SK-N-SH treated with all-trans-retinoic acid at 6 μM for 48 hours (cell line): ENCODE measurements at regions not wholly inside any gene's neighbourhood (a gene's known extent, or its start where the extent isn't known, plus 50 kb on each side); places are given as distances from the start of the nearest gene placed in this dataset.

Source experiments
- ATAC-seq: fragments of 200-7000 bp; cut with Tn5 transposase; 3 replicates; pipeline ENCODE4 v1.9.1; 2020; ENCODE audit warnings: mild to moderate bottlenecking, moderate library complexity
- ARNTL ChIP-seq: fragments of 450-650 bp; formaldehyde crosslinking; IDR thresholded peaks from 2 replicates; pipeline ENCODE4 v1.5.0; 2020; ENCODE audit warnings: low read depth, mild to moderate bottlenecking, moderate library complexity, borderline replicate concordance
- BACH2 ChIP-seq: fragments of 250-450 bp; sonication (Bioruptor Pico); IDR thresholded peaks from 2 replicates; pipeline ENCODE4 v1.9.0; 2021; ENCODE audit warnings: mild to moderate bottlenecking, borderline replicate concordance
- CREB5 ChIP-seq: fragments of 250-450 bp; sonication (Bioruptor Pico); IDR thresholded peaks from 2 replicates; pipeline ENCODE4 v1.5.1; 2020; ENCODE audit warnings: low read depth, mild to moderate bottlenecking, moderate library complexity
- CSDC2 ChIP-seq: fragments of 250-450 bp; sonication (Bioruptor Pico); IDR thresholded peaks from 2 replicates; pipeline ENCODE4 v1.5.0; 2020; ENCODE audit warnings: mild to moderate bottlenecking, moderate library complexity
- ESRRG ChIP-seq: fragments of 250-450 bp; sonication (Bioruptor Pico); IDR thresholded peaks from 2 replicates; pipeline ENCODE4 v1.6.1; 2021; ENCODE audit warnings: mild to moderate bottlenecking
- GLIS3 ChIP-seq: fragments of 250-450 bp; sonication (Bioruptor Pico); IDR thresholded peaks from 2 replicates; pipeline ENCODE4 v1.5.0; 2020; ENCODE audit warnings: mild to moderate bottlenecking, moderate library complexity
- ISL1 ChIP-seq: fragments of 250-450 bp; sonication (Bioruptor Pico); IDR thresholded peaks from 2 replicates; pipeline ENCODE4 v2.1.2; 2022; ENCODE audit warnings: mild to moderate bottlenecking, moderate library complexity
- OSR1 ChIP-seq: fragments of 250-450 bp; sonication (Bioruptor Pico); IDR thresholded peaks from 2 replicates; pipeline ENCODE4 v1.8.0; 2022; ENCODE audit warnings: moderate library complexity, mild to moderate bottlenecking, inconsistent platforms
- PATZ1 ChIP-seq: fragments of 250-450 bp; sonication (Bioruptor Pico); IDR thresholded peaks from 2 replicates; pipeline ENCODE4 v1.8.0; 2020; ENCODE audit warnings: mild to moderate bottlenecking, moderate library complexity, borderline replicate concordance
- PPARA ChIP-seq: fragments of 250-450 bp; sonication (Bioruptor Pico); IDR thresholded peaks from 2 replicates; pipeline ENCODE4 v1.5.0; 2020; ENCODE audit warnings: mild to moderate bottlenecking, borderline replicate concordance
- RARB ChIP-seq: fragments of 250-450 bp; sonication (Bioruptor Pico); IDR thresholded peaks from 2 replicates; pipeline ENCODE4 v1.8.0; 2021; ENCODE audit warnings: mild to moderate bottlenecking, moderate library complexity
- SNAI2 ChIP-seq: fragments of 250-450 bp; sonication (Bioruptor Pico); IDR thresholded peaks from 2 replicates; pipeline ENCODE4 v1.5.0; 2020; ENCODE audit warnings: mild to moderate bottlenecking, moderate library complexity
- TCF4 ChIP-seq: fragments of 250-450 bp; sonication (Bioruptor Pico); IDR thresholded peaks from 2 replicates; pipeline ENCODE4 v1.8.0; 2021; ENCODE audit warnings: mild to moderate bottlenecking, moderate library complexity, borderline replicate concordance
- TOX ChIP-seq: fragments of 250-450 bp; sonication (Bioruptor Pico); IDR thresholded peaks from 2 replicates; pipeline ENCODE4 v1.8.0; 2021; ENCODE audit warnings: mild to moderate bottlenecking, moderate library complexity, borderline replicate concordance
- ZC3H10 ChIP-seq: fragments of 250-450 bp; sonication (Bioruptor Pico); IDR thresholded peaks from 2 replicates; pipeline ENCODE4 v1.5.1; 2021; ENCODE audit warnings: mild to moderate bottlenecking, moderate library complexity
- ZFP3 ChIP-seq: fragments of 250-450 bp; sonication (Bioruptor Pico); IDR thresholded peaks from 2 replicates; pipeline ENCODE4 v1.5.0; 2020; ENCODE audit warnings: mild to moderate bottlenecking, moderate library complexity
- ZFP30 ChIP-seq: fragments of 450-650 bp; formaldehyde crosslinking; IDR thresholded peaks from 2 replicates; pipeline ENCODE4 v1.5.0; 2022; ENCODE audit warnings: mild to moderate bottlenecking, moderate library complexity
- ZNF565 ChIP-seq: fragments of 450-650 bp; formaldehyde crosslinking; conservative IDR thresholded peaks from 2 replicates; pipeline ENCODE4 v1.5.0; 2020; ENCODE audit warnings: low read depth, mild to moderate bottlenecking, moderate library complexity
- ZNF70 ChIP-seq: fragments of 450-650 bp; formaldehyde crosslinking; IDR thresholded peaks from 2 replicates; pipeline ENCODE4 v1.5.0; 2020; ENCODE audit warnings: mild to moderate bottlenecking, moderate library complexity
- ZNF8 ChIP-seq: fragments of 450-650 bp; formaldehyde crosslinking; IDR thresholded peaks from 2 replicates; pipeline ENCODE4 v1.5.0; 2020; ENCODE audit warnings: mild to moderate bottlenecking, moderate library complexity

- no peak for TF ChIP-seq PATZ1 (CRISPR knock-in tag)
- TF ChIP-seq ZNF70 (CRISPR knock-in tag) = no peak
- TF ChIP-seq ZNF8 (CRISPR knock-in tag) = no peak
Measured at GRCh38 chr3:15976524-15976923, 178.7 kb upstream of the ANKRD28 start (continued).

GRCh38 chr3:15977090-15977489, 179.3 kb upstream of the ANKRD28 start:
- no peak for TF ChIP-seq BACH2 (CRISPR knock-in tag)
- TF ChIP-seq ZFP30 (CRISPR knock-in tag) = no peak
- TF ChIP-seq GLIS3 = no peak
- peak; percentile 34 for ATAC-seq

- ATAC-seq = no peak
- TF ChIP-seq TOX (CRISPR knock-in tag) = no peak
- no peak for TF ChIP-seq ISL1 (CRISPR knock-in tag)
Measured at GRCh38 chr3:15977598-15978232, 179.9 kb upstream of the ANKRD28 start.

GRCh38 chr3:15978801-15979200, 181.0 kb upstream of the ANKRD28 start:
- no peak for TF ChIP-seq ZNF565 (CRISPR knock-in tag)
- no peak for TF ChIP-seq ZNF8 (CRISPR knock-in tag)
- no peak for TF ChIP-seq ZNF70 (CRISPR knock-in tag)
- no peak for TF ChIP-seq TCF4 (CRISPR knock-in tag)
- no peak for TF ChIP-seq OSR1
- TF ChIP-seq TOX (CRISPR knock-in tag) = no peak
- TF ChIP-seq ZC3H10 (CRISPR knock-in tag) = no peak
- no peak for TF ChIP-seq GLIS3
- TF ChIP-seq RARB (CRISPR knock-in tag) = no peak
- TF ChIP-seq ZFP30 (CRISPR knock-in tag) = no peak
- no peak for TF ChIP-seq CREB5 (CRISPR knock-in tag)

GRCh38 chr3:15979495-15979894, 181.7 kb upstream of the ANKRD28 start:
- TF ChIP-seq GLIS3 (no peak), ARNTL (CRISPR knock-in tag) (no peak), ZFP3 (CRISPR knock-in tag) (no peak), RARB (CRISPR knock-in tag) (no peak), CSDC2 (CRISPR knock-in tag) (no peak), ESRRG (CRISPR knock-in tag) (no peak), PPARA (CRISPR knock-in tag) (no peak), CREB5 (CRISPR knock-in tag) (no peak), BACH2 (CRISPR knock-in tag) (no peak), ZC3H10 (CRISPR knock-in tag) (no peak)
- no peak for ATAC-seq

More at GRCh38 chr3:15978801-15979200, 181.0 kb upstream of the ANKRD28 start:
- ATAC-seq = no peak

- TF ChIP-seq ZFP30 (CRISPR knock-in tag) = no peak
- TF ChIP-seq, all 23 proteins: peak for 0
- ATAC-seq = no peak
Measured at GRCh38 chr3:15979900-15980299, 182.1 kb upstream of the ANKRD28 start.

GRCh38 chr3:15982243-15982642, 184.5 kb upstream of the ANKRD28 start:
- TF ChIP-seq ARNTL (CRISPR knock-in tag) (no peak), BACH2 (CRISPR knock-in tag) (no peak), CSDC2 (CRISPR knock-in tag) (no peak), SNAI2 (CRISPR knock-in tag) (no peak), ZFP3 (CRISPR knock-in tag) (no peak), RARB (CRISPR knock-in tag) (no peak), ZC3H10 (CRISPR knock-in tag) (no peak), GLIS3 (no peak)
- peak; percentile 45 for ATAC-seq
